Spleen (tissue), 7 donors: ENCODE measurements at regions not wholly inside any gene's neighbourhood (a gene's known extent, or its start where the extent isn't known, plus 50 kb on each side); places are given as distances from the start of the nearest gene placed in this dataset.

Experiments
- CTCF ChIP-seq, 11 experiments: fragments of 200-600 bp in 7 of 11; fragments of 450-650 bp in 4 of 11; sonication (generic) in 4 of 11; IDR thresholded peaks in 8 of 11; conservative IDR thresholded peaks in 3 of 11; 1 replicate in 7 of 11; 2 replicates in 4 of 11; pipeline versions ENCODE4 v1.4.0 to v1.8.0; 2016 to 2021; ENCODE audit warnings: antibody characterized with exemption in 11 of 11, inconsistent platforms in 4 of 11, mild to moderate bottlenecking in 1 of 11
- POLR2A ChIP-seq, 3 donors: fragments of 450-650 bp; IDR thresholded peaks; one replicate each; pipeline ENCODE4 v1.5.1; 2017; ENCODE audit warnings: antibody characterized with exemption in 3 of 3, mild to moderate bottlenecking in 1 of 3
- POLR2AphosphoS5 ChIP-seq, 3 donors: sonication (generic); formaldehyde crosslinking; IDR thresholded peaks; one replicate each; pipeline ENCODE4 v1.5.1; 2017; ENCODE audit warnings: antibody characterized with exemption in 3 of 3
- donor health status: DM: no; HTN: no; CAD: no; lungs with moderate emphysema.
- donor health status: DM: no; HTN: no; CAD: no.
- donor health status: DM: no; HTN: no; CAD: no.

GRCh38 chr2:47283659-47284058 is 85.5 kb upstream of the EPCAM start:
- no peak for TF ChIP-seq CTCF (IDR thresholded peaks at IDR 0.05 in 8 of 11, conservative IDR thresholded peaks at IDR 0.05 in 3 of 11)
- no peak for TF ChIP-seq POLR2A (IDR thresholded peaks at IDR 0.05)
- no peak for TF ChIP-seq POLR2AphosphoS5 (IDR thresholded peaks at IDR 0.05)
